ENCODE measurements at regions not wholly inside any gene's neighbourhood (a gene's known extent, or its start where the extent isn't known, plus 50 kb on each side); places are given as distances from the start of the nearest gene placed in this dataset.

- DNase-seq (ENCODE audit: low spot score in 2 of 2): no peak
- TF ChIP-seq EP300 (IDR thresholded peaks at IDR 0.05): no peak
- no peak for TF ChIP-seq POLR2A (IDR thresholded peaks at IDR 0.05)
- TF ChIP-seq, protein P1, sequence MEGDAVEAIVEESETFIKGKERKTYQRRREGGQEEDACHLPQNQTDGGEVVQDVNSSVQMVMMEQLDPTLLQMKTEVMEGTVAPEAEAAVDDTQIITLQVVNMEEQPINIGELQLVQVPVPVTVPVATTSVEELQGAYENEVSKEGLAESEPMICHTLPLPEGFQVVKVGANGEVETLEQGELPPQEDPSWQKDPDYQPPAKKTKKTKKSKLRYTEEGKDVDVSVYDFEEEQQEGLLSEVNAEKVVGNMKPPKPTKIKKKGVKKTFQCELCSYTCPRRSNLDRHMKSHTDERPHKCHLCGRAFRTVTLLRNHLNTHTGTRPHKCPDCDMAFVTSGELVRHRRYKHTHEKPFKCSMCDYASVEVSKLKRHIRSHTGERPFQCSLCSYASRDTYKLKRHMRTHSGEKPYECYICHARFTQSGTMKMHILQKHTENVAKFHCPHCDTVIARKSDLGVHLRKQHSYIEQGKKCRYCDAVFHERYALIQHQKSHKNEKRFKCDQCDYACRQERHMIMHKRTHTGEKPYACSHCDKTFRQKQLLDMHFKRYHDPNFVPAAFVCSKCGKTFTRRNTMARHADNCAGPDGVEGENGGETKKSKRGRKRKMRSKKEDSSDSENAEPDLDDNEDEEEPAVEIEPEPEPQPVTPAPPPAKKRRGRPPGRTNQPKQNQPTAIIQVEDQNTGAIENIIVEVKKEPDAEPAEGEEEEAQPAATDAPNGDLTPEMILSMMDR (IDR thresholded peaks at IDR 0.05): no peak
- H3K36me3 ChIP-seq: no peaks in the 10 kb centered on the region
- H3K9me3 ChIP-seq: no peaks in the 10 kb centered on the region
- H3K27ac ChIP-seq: no peak overlapping the region
- peaks cover 0 to 12% (median 0%) of the 10 kb centered on the region in 4 donors for H3K4me1 ChIP-seq
- no peaks in the 10 kb centered on the region for H3K27me3 ChIP-seq
- no peak overlapping the region for H3K4me3 ChIP-seq
These were observed 231.4 kb downstream of the OPA1 start for GRCh38 chr3:193824365-193824764.

DNA sequence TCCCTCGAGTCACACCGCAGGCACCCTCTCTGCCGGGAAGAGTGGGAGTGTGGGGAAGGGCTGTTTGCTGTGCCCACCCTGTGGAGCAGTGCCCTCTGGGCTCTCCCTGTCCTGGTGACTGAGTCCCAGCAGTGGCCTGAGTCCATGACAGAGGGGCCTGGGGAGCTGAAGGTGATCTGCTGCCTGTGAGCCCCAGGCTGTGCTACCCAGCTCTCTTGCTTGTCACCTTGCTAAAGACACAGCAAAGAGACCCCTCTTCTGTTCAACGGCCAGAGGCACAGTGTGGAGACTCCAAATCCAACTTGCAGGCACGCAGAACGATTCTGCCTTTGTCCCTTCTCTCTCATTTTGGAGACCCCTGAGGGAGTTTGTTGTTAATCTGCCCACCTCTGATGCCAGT is 232.6 kb downstream of the OPA1 start:
- no peak for DNase-seq (ENCODE audit: low spot score in 2 of 2)
- H3K9me3 ChIP-seq: no peaks in the 10 kb centered on the region
- TF ChIP-seq, protein P1 (IDR thresholded peaks at IDR 0.05): no peak
- TF ChIP-seq POLR2A (IDR thresholded peaks at IDR 0.05): no peak
- no peak for TF ChIP-seq EP300 (IDR thresholded peaks at IDR 0.05)
- no peaks in the 10 kb centered on the region for H3K27me3 ChIP-seq
- no peaks in the 10 kb centered on the region for H3K36me3 ChIP-seq
- WGBS, 2 donors: 68 to 85% methylated on average over 6 of the region's 6 CpGs
- H3K4me1 ChIP-seq: peaks cover 0 to 12% (median 0%) of the 10 kb centered on the region in 4 donors
- no peak overlapping the region for H3K4me3 ChIP-seq
- H3K27ac ChIP-seq: no peak overlapping the region

- WGBS, 2 donors: 65 to 70% methylated on average over 12 of the region's 12 CpGs
- Histone ChIP-seq H3K36me3 (no peaks in the 10 kb centered on the region), H3K27ac (no peak overlapping the region), H3K4me1 (peaks cover 0 to 12% (median 0%) of the 10 kb centered on the region in 4 donors), H3K27me3 (no peaks in the 10 kb centered on the region), H3K4me3 (no peak overlapping the region), H3K9me3 (no peaks in the 10 kb centered on the region)
- TF ChIP-seq EP300 (IDR thresholded peaks at IDR 0.05): no peak
- TF ChIP-seq POLR2A (IDR thresholded peaks at IDR 0.05): no peak
- TF ChIP-seq, protein P1 (IDR thresholded peaks at IDR 0.05): no peak
- peak in 1 of 2 donors; percentile 10 for DNase-seq (ENCODE audit: low spot score in 2 of 2)
These were observed 233.3 kb downstream of the OPA1 start for GRCh38 chr3:193826159-193826795.

- TF ChIP-seq POLR2A (IDR thresholded peaks at IDR 0.05): no peak
- TF ChIP-seq, protein P1 (IDR thresholded peaks at IDR 0.05): no peak
- TF ChIP-seq EP300 (IDR thresholded peaks at IDR 0.05): no peak
- DNase-seq (ENCODE audit: low spot score in 2 of 2): no peak
- no peak overlapping the region for H3K4me3 ChIP-seq
- peaks cover 0 to 12% (median 0%) of the 10 kb centered on the region in 4 donors for H3K4me1 ChIP-seq
- WGBS, 2 donors: 66 to 79% methylated on average over 7 of the region's 7 CpGs
- no peaks in the 10 kb centered on the region for H3K27me3 ChIP-seq
- no peak overlapping the region for H3K27ac ChIP-seq
- H3K36me3 ChIP-seq: no peaks in the 10 kb centered on the region
- no peaks in the 10 kb centered on the region for H3K9me3 ChIP-seq
These were observed 234.1 kb downstream of the OPA1 start for GRCh38 chr3:193827040-193827669.

- Histone ChIP-seq H3K27me3 (no peaks in the 10 kb centered on the region), H3K36me3 (no peaks in the 10 kb centered on the region), H3K4me3 (no peak overlapping the region), H3K27ac (no peak overlapping the region), H3K9me3 (no peaks in the 10 kb centered on the region), H3K4me1 (peaks cover 0 to 16% (median 0%) of the 10 kb centered on the region in 4 donors)
- WGBS, 2 donors: 77 to 83% methylated on average over 2 of the region's 2 CpGs
- TF ChIP-seq POLR2A (IDR thresholded peaks at IDR 0.05): no peak
- TF ChIP-seq, protein P1 (IDR thresholded peaks at IDR 0.05): no peak
- no peak for TF ChIP-seq EP300 (IDR thresholded peaks at IDR 0.05)
- no peak for DNase-seq (ENCODE audit: low spot score in 2 of 2)
These were observed 234.9 kb downstream of the OPA1 start for GRCh38 chr3:193827871-193828270.
